IMR-90 (cell line): ENCODE measurements at regions not wholly inside any gene's neighbourhood (a gene's known extent, or its start where the extent isn't known, plus 50 kb on each side); places are given as distances from the start of the nearest gene placed in this dataset.

Experiments
- CEBPB ChIP-seq: IDR thresholded peaks from 2 replicates; pipeline ENCODE4 v1.6.1; 2012; ENCODE audit warnings: low read depth, low read length, improper control_type of control experiment
- CHD1 ChIP-seq: IDR thresholded peaks from 2 replicates; pipeline ENCODE4 v1.6.1; 2012; ENCODE audit warnings: low read depth, low read length, improper control_type of control experiment
- CTCF ChIP-seq: conservative IDR thresholded peaks from 2 replicates; pipeline ENCODE4 v1.5.1; 2012; ENCODE audit warnings: mild to moderate bottlenecking, low read depth, low read length, improper control_type of control experiment
- FOS ChIP-seq: fragments of 150-350 bp; IDR thresholded peaks from 2 replicates; pipeline ENCODE4 v1.6.1; 2016; ENCODE audit warnings: low read depth, low read length
- POLR2A ChIP-seq: IDR thresholded peaks from 2 replicates; pipeline ENCODE4 v1.6.1; 2012; ENCODE audit warnings: mild to moderate bottlenecking, low read depth, low read length
- RAD21 ChIP-seq: IDR thresholded peaks from 2 replicates; pipeline ENCODE4 v1.6.1; 2012; ENCODE audit warnings: low read length, improper control_type of control experiment
- USF2 ChIP-seq: fragments of 150-350 bp; IDR thresholded peaks from 2 replicates; pipeline ENCODE4 v1.6.1; 2017; ENCODE audit warnings: mild to moderate bottlenecking, antibody characterized with exemption, low read length, low read depth

GRCh38 chr18:70991577-70991976 lies 702.7 kb downstream of the SOCS6 start:
- TF ChIP-seq CTCF = no peak
- TF ChIP-seq USF2 = no peak
- no peak for TF ChIP-seq FOS
- TF ChIP-seq POLR2A = no peak
- no peak for TF ChIP-seq CHD1
- TF ChIP-seq RAD21 = no peak
- TF ChIP-seq CEBPB = no peak
